HG03159 (cell line): ENCODE measurements at regions not wholly inside any gene's neighbourhood (a gene's known extent, or its start where the extent isn't known, plus 50 kb on each side); places are given as distances from the start of the nearest gene placed in this dataset.

ENCODE experiments used
- ATAC-seq: cut with Tn5 transposase; IDR thresholded peaks from one replicate; pipeline ENCODE4 v1.9.1; 2021; ENCODE audit warnings: mild to moderate bottlenecking, moderate library complexity; ENCODE audit not compliant: unreplicated experiment

- no peak for ATAC-seq
Measured at GRCh38 chr7:25789701-25790640, 362.0 kb upstream of the NFE2L3 start.

- no peak for ATAC-seq
Measured at GRCh38 chr7:25790963-25791362, 361.0 kb upstream of the NFE2L3 start.

- ATAC-seq, result no peak
Measured at GRCh38 chr7:25792586-25792985, 359.4 kb upstream of the NFE2L3 start.

DNA sequence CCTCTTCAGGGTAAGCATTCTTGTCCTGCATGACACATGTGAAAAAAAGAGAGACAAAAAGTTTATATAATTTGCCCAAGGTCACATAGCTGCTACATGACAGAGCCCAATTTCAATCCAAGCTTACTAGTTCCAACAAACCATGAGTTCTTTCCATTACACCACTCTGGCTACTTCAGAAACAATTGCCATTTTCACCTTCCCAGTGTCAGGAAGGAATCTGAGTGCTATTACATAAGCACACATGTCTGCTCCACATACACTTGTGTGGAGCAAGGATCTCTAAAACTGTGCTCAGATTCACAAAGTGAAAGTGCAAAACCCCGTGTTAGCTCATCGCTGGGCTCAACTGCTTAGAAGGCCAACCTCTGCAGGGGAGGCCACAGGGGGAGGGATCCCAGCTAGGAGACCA is 356.2 kb upstream of the NFE2L3 start:
- no peak for ATAC-seq

- ATAC-seq, result no peak
Measured at GRCh38 chr7:25798344-25798743, 353.7 kb upstream of the NFE2L3 start.

DNA sequence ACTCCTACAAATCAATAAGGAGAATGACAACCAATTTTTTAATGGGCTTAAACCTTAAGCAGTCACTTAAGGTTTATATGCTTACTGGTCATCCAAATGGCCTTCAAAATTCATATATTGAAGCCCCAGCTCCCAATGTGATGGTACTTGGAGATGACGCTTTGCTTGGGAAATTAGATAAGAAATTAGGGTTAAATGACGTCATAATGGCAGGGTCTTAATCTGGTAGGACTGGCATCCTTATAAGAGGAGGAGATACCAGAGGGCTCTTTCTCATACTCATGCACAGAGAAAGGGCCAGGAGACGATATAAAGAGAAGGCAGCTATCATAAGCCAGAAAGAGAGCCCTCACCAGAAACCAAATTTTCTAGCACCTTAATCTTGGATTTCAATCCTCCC is 350.8 kb upstream of the NFE2L3 start:
- ATAC-seq, result no peak

DNA sequence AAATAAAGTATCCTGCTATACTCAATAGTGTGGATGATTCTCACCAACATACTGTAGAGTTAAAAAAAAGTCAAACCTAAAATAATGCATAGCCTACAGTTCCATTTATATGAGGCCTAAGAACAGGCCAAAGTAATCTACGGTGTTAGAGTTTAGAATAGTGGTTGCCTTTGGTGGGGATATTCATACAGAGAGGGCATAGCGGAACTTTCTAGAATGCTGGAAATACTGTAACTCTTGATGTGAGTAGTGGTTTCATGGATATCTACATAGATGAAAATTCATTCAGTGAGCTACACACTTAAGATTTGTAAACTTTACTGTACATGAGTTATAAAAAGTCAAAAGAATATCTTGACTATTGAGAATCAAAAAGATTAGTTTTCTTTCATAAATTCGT is 349.9 kb upstream of the NFE2L3 start:
- no peak for ATAC-seq

DNA sequence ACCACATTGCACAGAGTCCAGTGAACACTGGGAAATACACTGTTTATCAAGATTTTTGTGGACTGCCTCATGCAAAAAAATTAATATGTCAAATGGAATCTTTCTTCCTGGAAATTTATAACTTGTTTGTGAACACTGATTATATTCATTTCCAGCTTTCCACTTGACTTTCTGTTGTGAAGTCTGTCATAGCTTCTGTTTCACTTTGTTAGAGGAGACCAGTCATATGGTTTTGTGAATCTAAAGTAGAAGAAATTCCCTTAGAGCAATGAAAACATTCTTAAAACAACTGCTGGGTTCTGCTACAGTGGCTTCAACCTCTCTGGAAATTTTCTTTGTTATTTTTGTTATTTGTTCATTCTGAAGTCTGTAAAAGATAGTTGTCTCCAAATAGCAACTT is 349.5 kb upstream of the NFE2L3 start:
- ATAC-seq, result no peak

DNA sequence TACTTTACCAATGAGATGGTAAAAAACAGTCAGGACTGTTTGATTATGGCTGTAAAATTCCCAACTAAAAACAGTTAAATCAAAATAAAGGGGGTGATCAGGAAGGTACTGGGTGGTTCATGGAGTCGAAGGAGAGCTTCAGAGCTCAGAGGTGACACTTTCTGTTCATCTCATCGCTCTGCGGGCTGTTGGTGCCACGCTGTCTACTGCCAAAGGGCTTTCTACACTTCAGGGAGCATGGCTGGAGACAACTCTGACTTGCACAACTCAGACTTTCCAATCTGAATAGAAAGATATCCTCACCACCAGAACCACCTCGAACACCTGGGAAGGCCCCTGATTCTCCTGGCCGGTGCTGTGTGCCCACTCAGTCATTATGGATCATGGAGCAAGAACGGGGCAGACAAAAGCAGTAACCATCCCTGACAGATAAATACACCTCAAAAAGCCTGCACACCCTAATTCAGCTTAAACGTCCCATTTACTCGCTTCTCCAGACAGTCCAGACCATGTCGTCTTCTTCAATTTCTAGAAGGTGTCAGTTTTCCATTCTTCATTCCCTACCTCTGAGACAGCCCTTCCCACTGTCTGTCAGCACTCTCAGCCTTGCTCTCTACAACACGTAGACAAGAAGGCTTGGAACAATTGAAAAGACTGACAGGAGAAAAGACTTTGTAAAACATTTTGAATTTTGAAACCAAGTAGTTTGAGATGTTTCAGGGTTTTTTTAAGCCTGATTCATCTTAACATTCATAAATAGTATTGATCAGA is 348.7 kb upstream of the NFE2L3 start:
- ATAC-seq, result no peak

DNA sequence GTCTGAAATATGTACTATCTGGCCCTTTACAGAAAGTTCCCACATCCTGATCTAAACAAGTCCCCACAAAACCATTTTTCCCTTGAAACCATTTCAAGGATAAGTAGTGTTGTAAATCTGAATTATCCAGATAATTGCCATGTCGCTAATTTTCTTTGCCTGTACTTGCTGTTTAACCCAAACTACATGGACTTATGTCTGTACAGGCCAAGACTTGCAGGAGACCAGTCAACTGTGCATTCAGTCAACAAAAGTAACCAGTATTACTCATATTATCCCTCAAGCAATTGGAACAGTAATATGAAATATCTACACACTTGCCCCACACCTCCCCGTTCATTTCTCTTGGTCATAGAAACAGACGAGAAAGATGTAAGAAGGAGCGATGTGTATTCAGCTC is 347.8 kb upstream of the NFE2L3 start:
- no peak for ATAC-seq

DNA sequence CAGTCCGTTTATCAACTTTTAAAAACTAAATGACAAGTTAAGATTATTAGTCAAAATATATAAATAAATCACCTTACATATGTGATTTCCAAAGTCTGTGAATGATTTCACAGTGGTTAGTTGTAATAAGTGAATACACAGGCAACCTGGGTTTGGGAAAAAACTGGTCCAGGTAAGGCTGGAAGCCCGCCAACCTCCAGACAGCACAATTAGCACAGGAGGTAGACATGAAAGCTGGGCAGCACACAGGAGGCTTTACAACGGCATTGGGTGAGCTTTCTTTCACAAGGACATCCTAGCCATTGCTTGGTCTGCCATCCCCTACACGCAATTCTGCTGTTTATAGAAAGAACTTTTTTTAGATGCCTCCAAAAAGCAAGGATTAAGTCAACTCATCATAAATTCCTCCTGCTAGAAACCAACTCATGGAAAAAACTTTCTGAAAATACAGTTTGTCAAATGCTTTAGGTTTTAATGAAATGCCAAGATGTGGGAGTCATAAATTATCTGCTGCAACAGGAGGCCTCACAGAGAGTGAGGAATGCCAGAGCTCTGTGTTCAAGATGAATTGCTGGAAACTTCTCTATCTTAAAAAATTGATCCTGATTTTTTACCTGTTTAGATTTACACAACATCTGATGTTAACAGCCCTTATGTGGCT is 346.8 kb upstream of the NFE2L3 start:
- no peak for ATAC-seq

DNA sequence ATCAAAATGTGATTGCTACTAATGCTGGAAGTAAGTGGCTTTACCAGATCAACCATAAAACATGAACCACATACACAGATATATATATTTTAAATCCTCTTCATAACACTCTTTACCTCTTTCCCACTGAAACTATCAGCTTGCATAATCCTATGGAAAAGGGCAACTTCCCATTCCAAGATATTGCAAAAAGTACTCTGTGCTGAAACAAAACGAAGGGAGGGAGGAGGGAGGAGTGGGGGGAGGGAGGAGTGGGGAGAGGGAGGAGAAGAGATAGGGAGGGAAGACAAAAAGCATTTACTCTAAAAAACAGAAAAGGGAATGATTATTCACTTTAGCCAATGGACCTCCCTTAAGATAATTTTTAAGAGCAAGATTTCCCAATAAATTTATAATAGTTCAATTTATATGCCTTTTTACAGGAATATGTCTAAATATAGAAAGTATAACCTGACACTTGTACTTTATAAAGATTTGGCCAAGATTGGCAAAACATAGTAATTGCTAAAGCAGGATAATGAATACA is 344.8 kb upstream of the NFE2L3 start:
- ATAC-seq, result no peak

GRCh38 chr7:25809441-25809840 is 342.6 kb upstream of the NFE2L3 start:
- no peak for ATAC-seq

GRCh38 chr7:25812086-25812850 is 339.7 kb upstream of the NFE2L3 start:
- no peak for ATAC-seq

DNA sequence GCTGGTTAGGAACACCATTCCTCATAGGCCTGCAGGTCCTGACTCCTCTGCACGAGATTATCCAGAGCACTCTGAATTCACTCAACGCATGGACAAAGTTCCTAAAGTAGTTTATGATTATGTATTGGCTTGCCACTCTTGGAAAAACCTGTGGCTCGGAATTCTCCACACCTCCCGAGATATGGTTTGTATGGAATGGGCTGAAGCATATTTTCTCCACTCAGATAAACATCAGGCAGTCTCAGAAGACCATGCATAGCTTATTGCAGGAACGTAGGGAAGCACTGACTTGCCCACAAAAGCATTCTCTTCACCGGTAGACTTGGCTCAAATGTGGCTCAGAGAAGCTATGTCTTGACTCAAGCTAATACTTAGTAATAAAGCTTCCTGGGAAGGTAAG is 338.6 kb upstream of the NFE2L3 start:
- ATAC-seq, result no peak

DNA sequence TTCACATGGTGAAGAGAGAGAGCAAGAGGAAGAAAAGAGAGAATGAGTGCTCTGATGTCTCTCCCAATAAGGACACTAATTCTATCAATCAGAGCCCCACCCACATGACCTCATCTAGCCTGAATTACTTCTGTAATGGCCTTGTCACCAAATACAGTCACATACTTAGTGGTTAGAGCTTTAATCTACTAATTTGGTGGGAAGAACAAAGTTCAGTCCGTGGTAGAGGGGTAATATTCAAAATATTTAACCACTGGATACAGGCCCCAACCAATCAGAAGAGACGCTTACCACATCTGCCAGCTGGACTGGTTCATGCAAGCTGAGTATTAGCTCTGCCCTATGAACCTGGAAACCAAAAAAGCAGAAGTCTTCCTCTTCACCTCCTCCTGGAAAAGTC is 336.3 kb upstream of the NFE2L3 start:
- ATAC-seq, result no peak

DNA sequence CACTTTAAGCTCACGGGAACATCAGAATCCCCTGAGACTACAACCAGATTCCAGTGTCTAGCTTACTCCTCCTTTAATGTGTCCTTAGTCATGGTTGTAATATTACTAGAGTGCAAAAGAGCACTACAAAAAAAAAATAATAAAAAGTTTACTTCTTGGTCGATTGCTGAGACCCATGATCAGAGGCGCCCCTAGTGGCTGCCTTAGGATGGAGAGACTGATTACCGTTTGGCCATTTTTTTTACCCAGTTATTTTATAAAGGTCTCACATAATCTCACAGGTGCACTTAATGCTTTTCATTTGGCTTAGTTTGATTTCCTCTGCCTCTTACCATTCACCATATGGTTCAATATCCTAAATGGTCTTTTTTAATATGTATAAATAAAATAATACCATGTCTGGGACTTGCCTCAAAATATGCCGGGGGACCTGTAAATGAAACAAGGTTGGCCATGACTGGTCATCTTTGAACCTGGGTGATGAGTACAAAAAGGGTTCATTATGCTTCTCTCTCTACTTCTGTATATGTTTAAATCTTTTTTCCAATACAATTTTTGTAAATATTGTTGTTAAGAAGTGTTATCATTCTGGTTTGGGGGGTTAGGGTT is 331.5 kb upstream of the NFE2L3 start:
- no peak for ATAC-seq

DNA sequence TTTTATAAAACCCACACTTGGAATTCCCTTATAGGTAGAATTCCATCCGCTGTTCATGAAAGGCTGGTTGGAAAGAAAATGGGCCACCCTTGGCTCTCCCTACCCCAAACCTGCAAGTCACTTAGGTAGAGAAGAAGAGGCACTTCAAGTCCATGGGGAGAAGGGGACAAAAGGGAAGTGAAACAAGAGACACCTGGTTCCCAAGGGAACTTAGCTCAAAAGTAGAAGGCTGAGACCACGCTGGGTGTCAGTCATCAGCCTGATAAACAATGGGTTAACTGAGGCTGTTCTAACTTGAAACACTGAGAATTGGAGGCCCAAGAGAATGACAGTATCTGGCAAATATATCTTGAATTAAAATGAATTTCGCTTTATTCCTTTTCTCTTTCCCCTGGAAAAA is 330.8 kb upstream of the NFE2L3 start:
- ATAC-seq, result no peak

- no peak for ATAC-seq
Measured at GRCh38 chr7:25822823-25823222, 329.2 kb upstream of the NFE2L3 start.

DNA sequence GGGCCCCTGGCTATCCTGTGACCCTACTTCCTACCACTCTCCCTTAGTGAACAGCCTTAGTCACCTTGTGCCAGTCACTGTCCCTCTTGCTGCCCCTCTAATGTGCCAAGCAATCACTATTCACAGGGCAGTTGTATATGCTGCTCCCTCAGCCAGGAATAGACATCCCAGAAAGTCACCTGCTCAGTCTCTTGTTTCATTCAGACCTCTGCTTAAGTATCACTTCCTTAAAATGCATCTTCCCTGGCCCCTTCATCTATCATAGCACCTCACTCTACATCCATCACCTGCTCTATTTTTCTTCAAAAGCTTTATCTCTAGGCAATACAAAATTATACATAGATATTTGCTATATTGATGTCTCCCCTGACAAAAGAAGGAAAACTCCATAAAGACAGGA is 328.4 kb upstream of the NFE2L3 start:
- ATAC-seq, result peak; percentile 52
